PC-9 (cell line): ENCODE measurements at regions not wholly inside any gene's neighbourhood (a gene's known extent, or its start where the extent isn't known, plus 50 kb on each side); places are given as distances from the start of the nearest gene placed in this dataset.

Experiments used
- EZH2 ChIP-seq: fragments of 200-600 bp; sonication (generic); IDR thresholded peaks from 2 replicates; pipeline ENCODE4 v1.8.0; 2017; ENCODE audit warnings: antibody characterized with exemption, low read depth
- TF ChIP-seq, protein P1 (sequence below): fragments of 200-600 bp; sonication (generic); conservative IDR thresholded peaks from 2 replicates; pipeline ENCODE4 v1.6.1; 2017; ENCODE audit warnings: mixed run types, antibody characterized with exemption, mild to moderate bottlenecking, moderate library complexity

DNA sequence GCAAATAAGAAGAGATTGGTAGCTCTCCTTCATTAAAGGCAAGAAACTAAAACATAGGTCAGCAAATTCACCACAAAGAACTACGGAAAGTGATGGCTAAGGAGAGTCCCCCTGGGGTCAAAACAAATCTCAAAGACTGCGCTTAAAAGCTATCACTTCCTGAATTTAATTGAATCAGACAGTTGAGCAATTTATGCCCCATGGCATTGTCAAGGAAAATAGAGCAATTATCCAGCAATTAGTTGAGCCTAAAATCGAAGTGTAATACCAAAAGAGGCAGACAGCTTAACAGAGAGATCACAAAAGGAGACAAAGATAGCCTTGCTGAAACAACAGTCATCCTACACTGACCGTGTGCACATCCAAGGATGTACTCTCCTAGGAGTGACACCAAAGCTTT lies 74.4 kb upstream of the SCN10A start:
- TF ChIP-seq, protein P1, sequence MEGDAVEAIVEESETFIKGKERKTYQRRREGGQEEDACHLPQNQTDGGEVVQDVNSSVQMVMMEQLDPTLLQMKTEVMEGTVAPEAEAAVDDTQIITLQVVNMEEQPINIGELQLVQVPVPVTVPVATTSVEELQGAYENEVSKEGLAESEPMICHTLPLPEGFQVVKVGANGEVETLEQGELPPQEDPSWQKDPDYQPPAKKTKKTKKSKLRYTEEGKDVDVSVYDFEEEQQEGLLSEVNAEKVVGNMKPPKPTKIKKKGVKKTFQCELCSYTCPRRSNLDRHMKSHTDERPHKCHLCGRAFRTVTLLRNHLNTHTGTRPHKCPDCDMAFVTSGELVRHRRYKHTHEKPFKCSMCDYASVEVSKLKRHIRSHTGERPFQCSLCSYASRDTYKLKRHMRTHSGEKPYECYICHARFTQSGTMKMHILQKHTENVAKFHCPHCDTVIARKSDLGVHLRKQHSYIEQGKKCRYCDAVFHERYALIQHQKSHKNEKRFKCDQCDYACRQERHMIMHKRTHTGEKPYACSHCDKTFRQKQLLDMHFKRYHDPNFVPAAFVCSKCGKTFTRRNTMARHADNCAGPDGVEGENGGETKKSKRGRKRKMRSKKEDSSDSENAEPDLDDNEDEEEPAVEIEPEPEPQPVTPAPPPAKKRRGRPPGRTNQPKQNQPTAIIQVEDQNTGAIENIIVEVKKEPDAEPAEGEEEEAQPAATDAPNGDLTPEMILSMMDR = no peak
- no peak for TF ChIP-seq EZH2
